AG08396 (cell line): ENCODE measurements at regions not wholly inside any gene's neighbourhood (a gene's known extent, or its start where the extent isn't known, plus 50 kb on each side); places are given as distances from the start of the nearest gene placed in this dataset.
"Not testable (repeated sequence)": the region's sequence is repeated elsewhere in the genome, so short reads cannot be mapped to it uniquely, and the experiment has no call there.

ENCODE experiments used
- DNase-seq: peaks from one replicate; pipeline ENCODE4 v3.0.0; 2012; ENCODE audit warnings: low spot score, mixed read lengths

- no peak for DNase-seq
These were observed 589.8 kb downstream of the PDHA2 start for GRCh38 chr4:96429657-96430056.

GRCh38 chr4:96431094-96431493, 591.2 kb downstream of the PDHA2 start:
- DNase-seq = no peak

- DNase-seq = no peak
These were observed 608.5 kb downstream of the PDHA2 start for GRCh38 chr4:96448315-96448872.

- no peak for DNase-seq
These were observed 615.3 kb downstream of the PDHA2 start for GRCh38 chr4:96455045-96455720.

- DNase-seq = not testable (repeated sequence)
These were observed 618.1 kb downstream of the PDHA2 start for GRCh38 chr4:96458031-96458430.

GRCh38 chr4:96459105-96459504, 619.2 kb downstream of the PDHA2 start:
- DNase-seq = no peak

GRCh38 chr4:96465834-96466233, 625.9 kb downstream of the PDHA2 start:
- DNase-seq = no peak

- DNase-seq = no peak
These were observed 632.3 kb downstream of the PDHA2 start for GRCh38 chr4:96471956-96472867.

GRCh38 chr4:96473246-96473645, 633.4 kb downstream of the PDHA2 start:
- DNase-seq = no peak

- DNase-seq = no peak
These were observed 643.6 kb downstream of the PDHA2 start for GRCh38 chr4:96483308-96484030.

GRCh38 chr4:96486563-96486962, 646.7 kb downstream of the PDHA2 start:
- DNase-seq = no peak

- no peak for DNase-seq
These were observed 657.7 kb downstream of the PDHA2 start for GRCh38 chr4:96497621-96498020.

- no peak for DNase-seq
These were observed 664.5 kb downstream of the PDHA2 start for GRCh38 chr4:96504386-96504785.

- no peak for DNase-seq
These were observed 669.3 kb downstream of the PDHA2 start for GRCh38 chr4:96509039-96509741.

GRCh38 chr4:96519291-96519690, 679.4 kb downstream of the PDHA2 start:
- no peak for DNase-seq

GRCh38 chr4:96521046-96521536, 681.2 kb downstream of the PDHA2 start:
- no peak for DNase-seq

GRCh38 chr4:96523611-96524010, 683.7 kb downstream of the PDHA2 start:
- DNase-seq = no peak

GRCh38 chr4:96524311-96524875, 684.5 kb downstream of the PDHA2 start:
- no peak for DNase-seq

- DNase-seq = no peak
These were observed 686.0 kb downstream of the PDHA2 start for GRCh38 chr4:96525898-96526297.

- DNase-seq = no peak
These were observed 686.7 kb downstream of the PDHA2 start for GRCh38 chr4:96526625-96527024.

- no peak for DNase-seq
These were observed 691.9 kb downstream of the PDHA2 start for GRCh38 chr4:96531836-96532235.
